ENCODE measurements at regions not wholly inside any gene's neighbourhood (a gene's known extent, or its start where the extent isn't known, plus 50 kb on each side); places are given as distances from the start of the nearest gene placed in this dataset.

DNA sequence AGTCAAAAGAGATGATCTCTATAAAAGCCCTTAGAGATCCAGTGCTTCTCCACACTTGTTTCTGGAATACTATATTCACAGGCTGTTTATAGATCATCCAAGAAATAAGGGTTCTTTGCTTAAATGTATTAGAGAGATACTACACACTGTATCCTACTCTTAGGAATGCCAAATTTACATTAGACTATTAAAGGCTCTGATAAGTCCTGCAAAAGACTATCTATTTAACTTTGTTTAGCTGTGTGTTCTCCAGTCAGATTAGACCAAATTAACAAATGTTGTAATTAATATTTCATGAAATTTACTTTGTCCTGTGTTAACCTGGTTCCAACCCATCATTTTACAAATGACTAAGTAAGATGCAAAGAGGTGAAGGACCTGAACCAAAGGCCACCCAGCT is 260.5 kb upstream of the ZIC3 start:
- no peak for TF ChIP-seq POLR2A (IDR thresholded peaks at IDR 0.05)
- TF ChIP-seq, protein P1, sequence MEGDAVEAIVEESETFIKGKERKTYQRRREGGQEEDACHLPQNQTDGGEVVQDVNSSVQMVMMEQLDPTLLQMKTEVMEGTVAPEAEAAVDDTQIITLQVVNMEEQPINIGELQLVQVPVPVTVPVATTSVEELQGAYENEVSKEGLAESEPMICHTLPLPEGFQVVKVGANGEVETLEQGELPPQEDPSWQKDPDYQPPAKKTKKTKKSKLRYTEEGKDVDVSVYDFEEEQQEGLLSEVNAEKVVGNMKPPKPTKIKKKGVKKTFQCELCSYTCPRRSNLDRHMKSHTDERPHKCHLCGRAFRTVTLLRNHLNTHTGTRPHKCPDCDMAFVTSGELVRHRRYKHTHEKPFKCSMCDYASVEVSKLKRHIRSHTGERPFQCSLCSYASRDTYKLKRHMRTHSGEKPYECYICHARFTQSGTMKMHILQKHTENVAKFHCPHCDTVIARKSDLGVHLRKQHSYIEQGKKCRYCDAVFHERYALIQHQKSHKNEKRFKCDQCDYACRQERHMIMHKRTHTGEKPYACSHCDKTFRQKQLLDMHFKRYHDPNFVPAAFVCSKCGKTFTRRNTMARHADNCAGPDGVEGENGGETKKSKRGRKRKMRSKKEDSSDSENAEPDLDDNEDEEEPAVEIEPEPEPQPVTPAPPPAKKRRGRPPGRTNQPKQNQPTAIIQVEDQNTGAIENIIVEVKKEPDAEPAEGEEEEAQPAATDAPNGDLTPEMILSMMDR (IDR thresholded peaks at IDR 0.05): no peak

Measured in right lobe of liver (tissue), 4 donors.